ENCODE measurements at regions not wholly inside any gene's neighbourhood (a gene's known extent, or its start where the extent isn't known, plus 50 kb on each side); places are given as distances from the start of the nearest gene placed in this dataset.
"Not testable (repeated sequence)": the region's sequence is repeated elsewhere in the genome, so short reads cannot be mapped to it uniquely, and the experiment has no call there.

GRCh38 chr1:200496937-200497336 lies 87.1 kb upstream of the ZNF281 start:
- DNase-seq (ENCODE audit: low spot score) = no peak

- no peak for DNase-seq (ENCODE audit: low spot score)
These were observed 86.1 kb upstream of the ZNF281 start for GRCh38 chr1:200495901-200496300.

GRCh38 chr1:200493344-200493743 lies 83.5 kb upstream of the ZNF281 start:
- peak; percentile 75 for DNase-seq (ENCODE audit: low spot score)

- DNase-seq (ENCODE audit: low spot score) = no peak
These were observed 81.3 kb upstream of the ZNF281 start for GRCh38 chr1:200491103-200491502.

- DNase-seq (ENCODE audit: low spot score) = no peak
These were observed 80.3 kb upstream of the ZNF281 start for GRCh38 chr1:200490183-200490582.

GRCh38 chr1:200488375-200489165 lies 78.7 kb upstream of the ZNF281 start:
- DNase-seq (ENCODE audit: low spot score) = peak; percentile 84

GRCh38 chr1:200487650-200488049 lies 77.8 kb upstream of the ZNF281 start:
- DNase-seq (ENCODE audit: low spot score) = no peak

- no peak for DNase-seq (ENCODE audit: low spot score)
These were observed 76.8 kb upstream of the ZNF281 start for GRCh38 chr1:200486634-200487033.

GRCh38 chr1:200484438-200484946 lies 74.7 kb upstream of the ZNF281 start:
- not testable (repeated sequence) for DNase-seq (ENCODE audit: low spot score)

GRCh38 chr1:200483491-200484143 lies 73.8 kb upstream of the ZNF281 start:
- DNase-seq (ENCODE audit: low spot score) = peak; percentile 98

- DNase-seq (ENCODE audit: low spot score) = no peak
These were observed 71.1 kb upstream of the ZNF281 start for GRCh38 chr1:200480964-200481363.

GRCh38 chr1:200479816-200480215 lies 70.0 kb upstream of the ZNF281 start:
- DNase-seq (ENCODE audit: low spot score) = no peak

GRCh38 chr1:200478945-200479558 lies 69.2 kb upstream of the ZNF281 start:
- no peak for DNase-seq (ENCODE audit: low spot score)

- DNase-seq (ENCODE audit: low spot score) = no peak
These were observed 68.4 kb upstream of the ZNF281 start for GRCh38 chr1:200478239-200478623.

- DNase-seq (ENCODE audit: low spot score) = no peak
These were observed 64.8 kb upstream of the ZNF281 start for GRCh38 chr1:200474633-200475032.

GRCh38 chr1:200473698-200474371 lies 64.0 kb upstream of the ZNF281 start:
- peak; percentile 85 for DNase-seq (ENCODE audit: low spot score)

- DNase-seq (ENCODE audit: low spot score) = no peak
These were observed 61.9 kb upstream of the ZNF281 start for GRCh38 chr1:200471739-200472138.

GRCh38 chr1:200468264-200469001 lies 58.6 kb upstream of the ZNF281 start:
- DNase-seq (ENCODE audit: low spot score) = peak; percentile 59

- no peak for DNase-seq (ENCODE audit: low spot score)
These were observed 55.1 kb upstream of the ZNF281 start for GRCh38 chr1:200464784-200465400.

Data from kidney tubule cell (primary cell).